ENCODE measurements at regions not wholly inside any gene's neighbourhood (a gene's known extent, or its start where the extent isn't known, plus 50 kb on each side); places are given as distances from the start of the nearest gene placed in this dataset.
"Not testable (repeated sequence)": the region's sequence is repeated elsewhere in the genome, so short reads cannot be mapped to it uniquely, and the experiment has no call there.

DNA sequence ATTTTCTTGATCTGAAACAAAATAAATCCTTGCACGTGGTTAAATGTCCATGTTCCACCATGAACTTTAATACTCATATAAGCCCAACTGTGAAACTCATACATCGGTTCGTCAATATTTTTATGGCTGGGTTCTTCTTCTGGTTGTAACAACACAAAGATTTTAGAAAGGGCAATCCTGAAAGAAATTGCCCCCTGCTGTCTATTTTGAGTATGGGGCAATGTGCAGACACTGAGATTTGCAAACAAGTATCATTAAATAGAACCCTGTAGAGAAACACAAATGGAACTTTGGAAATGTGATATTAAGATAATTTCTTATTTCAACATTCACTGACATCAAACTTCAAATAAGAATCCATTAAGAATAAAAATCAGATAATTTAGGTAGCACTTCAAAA lies 80.2 kb upstream of the PHACTR1 start:
- DNase-seq (ENCODE audit: low read depth): no peak
- no peak overlapping the region for H3K4me3 ChIP-seq (ENCODE audit: low read depth, low read length)
- TF ChIP-seq, protein P1, sequence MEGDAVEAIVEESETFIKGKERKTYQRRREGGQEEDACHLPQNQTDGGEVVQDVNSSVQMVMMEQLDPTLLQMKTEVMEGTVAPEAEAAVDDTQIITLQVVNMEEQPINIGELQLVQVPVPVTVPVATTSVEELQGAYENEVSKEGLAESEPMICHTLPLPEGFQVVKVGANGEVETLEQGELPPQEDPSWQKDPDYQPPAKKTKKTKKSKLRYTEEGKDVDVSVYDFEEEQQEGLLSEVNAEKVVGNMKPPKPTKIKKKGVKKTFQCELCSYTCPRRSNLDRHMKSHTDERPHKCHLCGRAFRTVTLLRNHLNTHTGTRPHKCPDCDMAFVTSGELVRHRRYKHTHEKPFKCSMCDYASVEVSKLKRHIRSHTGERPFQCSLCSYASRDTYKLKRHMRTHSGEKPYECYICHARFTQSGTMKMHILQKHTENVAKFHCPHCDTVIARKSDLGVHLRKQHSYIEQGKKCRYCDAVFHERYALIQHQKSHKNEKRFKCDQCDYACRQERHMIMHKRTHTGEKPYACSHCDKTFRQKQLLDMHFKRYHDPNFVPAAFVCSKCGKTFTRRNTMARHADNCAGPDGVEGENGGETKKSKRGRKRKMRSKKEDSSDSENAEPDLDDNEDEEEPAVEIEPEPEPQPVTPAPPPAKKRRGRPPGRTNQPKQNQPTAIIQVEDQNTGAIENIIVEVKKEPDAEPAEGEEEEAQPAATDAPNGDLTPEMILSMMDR (IDR thresholded peaks at IDR 0.05; ENCODE audit: low read depth, low read length, missing control alignments): peak; percentile 8

DNA sequence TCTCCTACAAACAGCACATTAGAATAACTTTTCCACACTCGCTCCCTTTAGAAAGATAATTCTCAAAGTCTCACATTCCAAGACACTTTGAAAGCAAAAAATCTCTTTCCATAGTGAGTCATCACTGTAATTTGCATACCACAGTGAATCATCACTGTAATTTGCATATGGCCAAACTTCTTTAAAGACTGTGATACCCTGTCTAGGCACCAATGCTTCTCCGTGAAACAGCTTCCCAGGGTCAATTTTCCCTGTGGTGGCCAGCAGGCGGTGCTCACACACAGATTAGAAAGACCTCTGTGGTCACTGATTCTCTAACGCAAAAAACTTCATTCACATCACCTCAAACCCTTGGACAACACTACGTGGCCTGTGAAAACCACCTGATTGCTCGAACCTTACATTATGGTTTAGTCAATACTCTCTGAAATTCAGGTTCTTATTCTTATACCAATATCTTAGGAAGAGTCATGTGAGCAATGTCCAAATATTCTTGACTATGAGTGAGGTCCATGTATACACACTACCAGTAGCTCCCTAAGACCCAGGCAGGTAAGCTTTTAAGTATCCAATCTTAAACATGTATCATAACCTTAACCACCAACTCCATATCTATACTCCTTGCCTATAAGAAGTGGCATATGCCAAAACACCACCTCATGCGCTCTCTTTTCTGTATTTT lies 78.5 kb upstream of the PHACTR1 start:
- H3K4me3 ChIP-seq (ENCODE audit: low read depth, low read length): no peak overlapping the region
- peak; percentile 12 for DNase-seq (ENCODE audit: low read depth)
- TF ChIP-seq, protein P1 (IDR thresholded peaks at IDR 0.05; ENCODE audit: low read depth, low read length, missing control alignments): peak; percentile 85

- TF ChIP-seq, protein P1 (IDR thresholded peaks at IDR 0.05; ENCODE audit: low read depth, low read length, missing control alignments): no peak
- DNase-seq (ENCODE audit: low read depth): no peak
- no peak overlapping the region for H3K4me3 ChIP-seq (ENCODE audit: low read depth, low read length)
These were observed 76.1 kb upstream of the PHACTR1 start for GRCh38 chr6:12640438-12640837.

DNA sequence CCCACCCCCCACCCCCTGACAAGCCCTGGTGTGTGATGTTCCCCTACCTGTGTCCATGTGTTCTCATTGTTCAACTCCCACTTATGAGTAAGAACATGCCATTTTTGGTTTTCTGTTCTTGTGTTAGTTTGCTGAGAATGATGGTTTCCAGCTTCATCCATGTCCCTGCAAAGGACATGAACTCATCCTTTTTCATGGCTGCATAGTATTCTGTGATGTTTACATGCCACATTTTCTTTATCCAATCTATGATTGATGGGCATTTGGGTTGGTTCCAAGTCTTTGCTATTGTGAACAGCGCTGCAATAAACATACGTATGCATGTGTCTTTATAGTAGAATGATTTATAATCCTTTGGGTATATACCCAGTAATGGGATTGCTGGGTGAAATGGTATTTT lies 74.8 kb upstream of the PHACTR1 start:
- H3K4me3 ChIP-seq (ENCODE audit: low read depth, low read length); DNase-seq (ENCODE audit: low read depth): not testable (repeated sequence)

DNA sequence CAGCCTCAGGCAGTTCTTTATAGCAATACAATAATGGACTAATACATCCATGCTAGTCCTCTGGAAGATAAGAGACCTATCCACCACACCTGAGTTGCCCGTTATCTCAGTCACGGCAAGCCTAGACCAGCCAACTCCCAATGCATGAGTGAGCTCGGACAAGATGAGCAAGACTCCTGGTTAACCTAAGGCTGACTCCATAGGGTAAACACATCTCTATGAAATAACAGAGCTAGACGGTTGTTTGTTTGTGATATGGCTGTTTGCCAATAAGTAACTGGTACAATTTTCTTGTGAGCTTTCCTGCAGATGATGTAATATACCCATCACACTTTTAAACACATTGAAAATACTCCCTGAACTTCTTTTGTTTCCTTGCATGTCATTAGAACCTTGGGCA lies 70.6 kb upstream of the PHACTR1 start:
- no peak for DNase-seq (ENCODE audit: low read depth)
- TF ChIP-seq, protein P1 (IDR thresholded peaks at IDR 0.05; ENCODE audit: low read depth, low read length, missing control alignments): no peak
- no peak overlapping the region for H3K4me3 ChIP-seq (ENCODE audit: low read depth, low read length)

- DNase-seq (ENCODE audit: low read depth): no peak
- no peak overlapping the region for H3K4me3 ChIP-seq (ENCODE audit: low read depth, low read length)
- TF ChIP-seq, protein P1 (IDR thresholded peaks at IDR 0.05; ENCODE audit: low read depth, low read length, missing control alignments): no peak
These were observed 68.4 kb upstream of the PHACTR1 start for GRCh38 chr6:12648171-12648570.

GRCh38 chr6:12649325-12649724 lies 67.2 kb upstream of the PHACTR1 start:
- no peak for DNase-seq (ENCODE audit: low read depth)
- no peak overlapping the region for H3K4me3 ChIP-seq (ENCODE audit: low read depth, low read length)
- TF ChIP-seq, protein P1 (IDR thresholded peaks at IDR 0.05; ENCODE audit: low read depth, low read length, missing control alignments): no peak
